ENCODE measurements at regions not wholly inside any gene's neighbourhood (a gene's known extent, or its start where the extent isn't known, plus 50 kb on each side); places are given as distances from the start of the nearest gene placed in this dataset.
"Not testable (repeated sequence)": the region's sequence is repeated elsewhere in the genome, so short reads cannot be mapped to it uniquely, and the experiment has no call there.

DNA sequence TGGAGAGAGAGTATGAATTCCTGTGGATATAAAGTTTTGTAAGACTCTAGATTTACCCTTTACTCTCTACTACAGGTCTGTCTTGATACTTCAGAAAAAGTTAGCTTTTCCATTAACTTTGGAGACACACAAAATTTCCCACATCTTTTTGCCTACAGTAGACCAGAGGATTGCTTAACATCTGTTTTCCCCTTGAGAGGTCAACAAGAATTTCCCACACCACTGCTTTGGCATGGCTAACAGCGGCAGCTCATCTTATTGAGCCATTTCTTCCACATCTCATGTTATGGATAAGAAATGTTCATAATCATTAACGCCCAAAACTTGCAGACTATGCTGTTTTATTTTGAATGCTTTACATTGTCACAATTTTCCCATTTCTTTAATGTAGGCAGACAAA, 273.6 kb upstream of the RGPD4 start:
- Histone ChIP-seq H3K27me3 (ENCODE audit: control insufficient read depth, insufficient read depth, low read length) (no peaks in the 10 kb centered on the region), H3K4me3 (ENCODE audit: low read depth, low read length) (no peak overlapping the region), H3K9me3 (ENCODE audit: control insufficient read depth, insufficient read depth, low read depth, low read length) (peaks cover 31% of the 10 kb centered on the region), H3K27ac (ENCODE audit: low read depth, low read length) (no peak overlapping the region), H3K36me3 (ENCODE audit: control insufficient read depth, insufficient read depth, low read length) (no peaks in the 10 kb centered on the region), H3K4me1 (ENCODE audit: control insufficient read depth, insufficient read depth, low read length) (no peaks in the 10 kb centered on the region), H3K9ac (ENCODE audit: low read length) (no peak overlapping the region)

DNA sequence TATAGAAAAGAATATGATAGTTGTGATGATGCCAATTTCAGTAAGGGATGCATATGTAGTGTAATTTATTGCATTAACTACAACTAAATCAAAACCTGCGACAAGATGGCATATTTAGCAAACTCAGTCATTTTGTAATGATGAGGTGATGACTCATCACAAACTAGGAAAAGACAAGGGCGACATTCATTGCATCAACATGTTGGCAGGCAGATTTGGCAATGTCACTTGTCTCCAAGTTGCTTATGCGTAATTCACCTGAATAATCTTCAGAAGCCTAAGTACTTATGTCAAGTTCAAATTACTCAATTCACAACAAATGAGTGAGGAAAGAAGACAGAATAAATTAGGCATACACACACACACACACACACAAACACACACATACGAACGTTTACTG, 273.2 kb upstream of the RGPD4 start:
- Histone ChIP-seq H3K4me3 (ENCODE audit: low read depth, low read length) (no peak overlapping the region), H3K9ac (ENCODE audit: low read length) (no peak overlapping the region), H3K27ac (ENCODE audit: low read depth, low read length) (no peak overlapping the region), H3K36me3 (ENCODE audit: control insufficient read depth, insufficient read depth, low read length) (no peaks in the 10 kb centered on the region), H3K27me3 (ENCODE audit: control insufficient read depth, insufficient read depth, low read length) (no peaks in the 10 kb centered on the region), H3K4me1 (ENCODE audit: control insufficient read depth, insufficient read depth, low read length) (no peaks in the 10 kb centered on the region), H3K9me3 (ENCODE audit: control insufficient read depth, insufficient read depth, low read depth, low read length) (peaks cover 35% of the 10 kb centered on the region)

DNA sequence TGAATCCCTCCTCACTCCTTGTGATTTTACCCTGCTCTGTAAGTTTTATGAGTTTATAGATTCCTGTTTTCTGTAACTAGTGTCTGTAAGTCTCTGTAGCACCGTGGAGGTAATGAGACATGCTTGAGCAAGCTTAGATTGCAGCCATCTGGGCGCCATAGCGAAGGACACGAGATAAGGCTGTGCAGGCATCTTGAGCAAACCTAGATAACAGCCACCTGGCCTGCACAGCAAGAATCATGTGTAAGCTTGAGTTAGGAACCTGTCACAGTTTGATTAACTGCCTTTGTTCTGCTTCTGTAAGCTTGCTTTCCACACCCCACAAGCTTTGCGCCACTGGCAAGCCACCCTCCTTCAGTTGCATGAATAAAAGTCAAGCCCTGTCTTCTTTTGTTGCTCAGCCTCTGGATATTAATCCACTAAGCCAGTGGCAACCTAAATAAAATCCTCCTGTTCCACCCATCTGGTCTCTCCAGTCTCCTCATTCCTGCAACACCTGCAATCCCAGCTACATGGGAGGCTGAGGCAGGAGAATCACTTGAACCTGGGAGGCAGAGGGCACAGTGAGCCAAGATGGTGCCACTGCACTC, 270.6 kb upstream of the RGPD4 start:
- Histone ChIP-seq H3K4me1 (ENCODE audit: control insufficient read depth, insufficient read depth, low read length) (no peaks in the 10 kb centered on the region), H3K36me3 (ENCODE audit: control insufficient read depth, insufficient read depth, low read length) (no peaks in the 10 kb centered on the region), H3K4me3 (ENCODE audit: low read depth, low read length) (no peak overlapping the region), H3K27me3 (ENCODE audit: control insufficient read depth, insufficient read depth, low read length) (no peaks in the 10 kb centered on the region), H3K27ac (ENCODE audit: low read depth, low read length) (no peak overlapping the region), H3K9ac (ENCODE audit: low read length) (no peak overlapping the region), H3K9me3 (ENCODE audit: control insufficient read depth, insufficient read depth, low read depth, low read length) (peaks cover 47% of the 10 kb centered on the region)

DNA sequence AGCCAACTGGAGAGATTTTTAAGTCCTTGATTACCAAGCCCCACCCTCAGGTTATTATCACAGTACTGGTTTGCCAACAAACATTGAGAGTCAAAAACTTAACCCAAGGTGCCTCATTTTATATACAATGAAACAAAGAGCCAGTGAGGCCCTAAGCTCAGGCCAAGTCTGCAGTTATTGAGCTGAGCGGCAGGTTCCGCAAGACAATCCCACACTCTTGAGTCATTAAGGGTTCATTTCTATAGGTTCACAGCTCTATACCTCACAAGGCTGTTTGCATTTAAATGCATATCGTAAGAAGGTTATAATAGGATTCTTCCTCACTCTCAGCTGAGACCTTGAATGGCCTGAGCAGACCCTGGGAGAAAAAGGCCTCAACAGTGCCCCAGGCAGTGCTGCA, 268.4 kb upstream of the RGPD4 start:
- H3K9ac ChIP-seq (ENCODE audit: low read length), result no peak overlapping the region
- no peak overlapping the region for H3K27ac ChIP-seq (ENCODE audit: low read depth, low read length)

DNA sequence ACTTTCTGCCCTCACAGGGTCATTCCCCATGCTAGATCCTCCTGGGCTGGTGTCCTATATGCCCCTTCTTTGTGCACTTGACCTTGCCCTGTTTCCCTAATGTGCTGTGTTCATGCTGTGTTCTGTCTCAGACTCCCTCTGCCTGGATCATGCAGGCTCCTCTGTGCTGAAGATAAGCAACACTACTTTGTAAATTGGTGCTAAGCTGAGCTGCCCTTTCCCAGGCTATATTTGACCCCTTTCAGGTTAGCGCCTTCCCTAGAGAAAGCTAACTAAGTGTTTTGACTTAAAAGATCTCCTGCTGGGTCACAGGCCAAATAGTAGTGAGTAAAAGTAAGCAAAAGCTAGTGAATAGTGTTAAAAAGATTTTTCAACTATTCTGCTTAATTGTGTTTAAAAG, 257.2 kb upstream of the RGPD4 start:
- no peak overlapping the region for H3K4me3 ChIP-seq (ENCODE audit: low read depth, low read length)
- H3K9me3 ChIP-seq (ENCODE audit: control insufficient read depth, insufficient read depth, low read depth, low read length), result no peaks in the 10 kb centered on the region
- H3K27ac ChIP-seq (ENCODE audit: low read depth, low read length), result no peak overlapping the region
- no peaks in the 10 kb centered on the region for H3K36me3 ChIP-seq (ENCODE audit: control insufficient read depth, insufficient read depth, low read length)
- no peaks in the 10 kb centered on the region for H3K27me3 ChIP-seq (ENCODE audit: control insufficient read depth, insufficient read depth, low read length)
- no peak overlapping the region for H3K9ac ChIP-seq (ENCODE audit: low read length)
- H3K4me1 ChIP-seq (ENCODE audit: control insufficient read depth, insufficient read depth, low read length), result no peaks in the 10 kb centered on the region; the same call in 1 of the 2 replicates

More for the DNA sequence above, 268.4 kb upstream of the RGPD4 start:
- Histone ChIP-seq H3K9me3 (ENCODE audit: control insufficient read depth, insufficient read depth, low read depth, low read length) (peaks cover 47% of the 10 kb centered on the region), H3K4me3 (ENCODE audit: low read depth, low read length) (no peak overlapping the region), H3K4me1 (ENCODE audit: control insufficient read depth, insufficient read depth, low read length) (no peaks in the 10 kb centered on the region), H3K27me3 (ENCODE audit: control insufficient read depth, insufficient read depth, low read length) (no peaks in the 10 kb centered on the region), H3K36me3 (ENCODE audit: control insufficient read depth, insufficient read depth, low read length) (no peaks in the 10 kb centered on the region)

DNA sequence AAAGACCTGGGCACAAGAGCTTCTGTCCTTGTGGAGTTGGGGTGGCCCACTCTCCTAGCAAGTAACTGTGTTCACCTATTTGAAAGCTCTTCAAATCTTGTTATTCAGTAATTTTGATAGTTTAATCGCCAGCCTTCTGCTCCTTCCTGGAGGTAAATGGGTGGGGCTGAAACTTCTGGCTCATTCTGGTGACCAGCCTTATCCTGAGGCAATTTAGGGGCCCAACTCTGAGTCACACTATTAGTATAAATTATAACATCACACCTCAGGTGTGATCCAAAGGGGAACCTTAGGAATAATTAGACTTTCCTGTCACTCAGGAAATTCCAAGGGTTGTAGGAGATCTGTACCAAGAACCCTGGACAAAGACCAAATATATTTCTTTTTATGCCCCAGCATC, 255.8 kb upstream of the RGPD4 start:
- H3K9me3 ChIP-seq (ENCODE audit: control insufficient read depth, insufficient read depth, low read depth, low read length), result no peaks in the 10 kb centered on the region
- H3K4me1 ChIP-seq (ENCODE audit: control insufficient read depth, insufficient read depth, low read length), result no peaks in the 10 kb centered on the region; the same call in 1 of the 2 replicates
- H3K27me3 ChIP-seq (ENCODE audit: control insufficient read depth, insufficient read depth, low read length), result no peaks in the 10 kb centered on the region; the same call in 1 of the 2 replicates
- H3K27ac ChIP-seq (ENCODE audit: low read depth, low read length), result no peak overlapping the region
- H3K9ac ChIP-seq (ENCODE audit: low read length), result no peak overlapping the region
- no peaks in the 10 kb centered on the region for H3K36me3 ChIP-seq (ENCODE audit: control insufficient read depth, insufficient read depth, low read length)
- H3K4me3 ChIP-seq (ENCODE audit: low read depth, low read length), result no peak overlapping the region

DNA sequence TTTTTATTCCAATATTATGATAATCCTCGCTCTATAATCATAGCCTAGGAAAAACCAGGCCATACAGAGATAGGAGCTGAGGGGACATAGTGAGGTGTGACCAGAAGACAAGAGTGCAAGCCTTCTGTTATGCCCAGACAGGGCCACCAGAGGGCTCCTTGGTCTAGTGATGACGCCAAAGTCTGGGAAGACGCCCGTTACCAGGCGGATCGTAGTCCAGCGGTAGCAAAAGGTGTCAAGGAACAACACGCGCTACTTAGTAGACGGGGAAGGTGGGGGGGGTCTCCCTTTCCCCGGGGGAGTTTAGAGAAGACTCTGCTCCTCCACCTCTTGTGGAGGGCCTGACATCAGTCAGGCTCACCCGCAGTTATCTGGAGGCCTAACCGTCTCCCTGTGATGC, 253.8 kb upstream of the RGPD4 start:
- H3K4me3 ChIP-seq (ENCODE audit: low read depth, low read length); H3K36me3 ChIP-seq (ENCODE audit: control insufficient read depth, insufficient read depth, low read length); H3K27me3 ChIP-seq (ENCODE audit: control insufficient read depth, insufficient read depth, low read length); H3K4me1 ChIP-seq (ENCODE audit: control insufficient read depth, insufficient read depth, low read length); H3K9me3 ChIP-seq (ENCODE audit: control insufficient read depth, insufficient read depth, low read depth, low read length); H3K9ac ChIP-seq (ENCODE audit: low read length); H3K27ac ChIP-seq (ENCODE audit: low read depth, low read length): not testable (repeated sequence)

DNA sequence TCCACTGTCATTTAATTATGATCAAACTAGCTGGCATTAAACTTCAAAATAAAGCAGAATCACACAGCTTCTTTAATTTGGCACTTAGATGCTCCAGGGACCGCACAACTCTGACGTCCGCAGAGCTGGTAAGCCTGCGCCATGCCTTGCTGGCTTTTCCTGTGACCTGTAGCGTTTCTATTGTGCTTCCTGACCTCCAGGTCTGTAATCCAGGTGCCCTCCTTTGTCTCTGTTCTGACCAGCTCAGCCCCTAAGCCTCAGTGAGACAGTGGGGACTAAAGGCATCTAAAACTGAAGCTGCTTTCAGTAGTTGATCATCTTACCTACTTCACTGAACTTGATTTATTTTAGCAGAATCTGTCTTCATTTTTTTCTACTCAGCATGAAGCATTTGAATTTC, 249.7 kb upstream of the RGPD4 start:
- Histone ChIP-seq H3K4me3 (ENCODE audit: low read depth, low read length) (no peak overlapping the region), H3K4me1 (ENCODE audit: control insufficient read depth, insufficient read depth, low read length) (no peaks in the 10 kb centered on the region), H3K9me3 (ENCODE audit: control insufficient read depth, insufficient read depth, low read depth, low read length) (no peaks in the 10 kb centered on the region), H3K36me3 (ENCODE audit: control insufficient read depth, insufficient read depth, low read length) (no peaks in the 10 kb centered on the region), H3K27me3 (ENCODE audit: control insufficient read depth, insufficient read depth, low read length) (no peaks in the 10 kb centered on the region; the same call in 1 of the 2 replicates), H3K9ac (ENCODE audit: low read length) (no peak overlapping the region), H3K27ac (ENCODE audit: low read depth, low read length) (no peak overlapping the region)

DNA sequence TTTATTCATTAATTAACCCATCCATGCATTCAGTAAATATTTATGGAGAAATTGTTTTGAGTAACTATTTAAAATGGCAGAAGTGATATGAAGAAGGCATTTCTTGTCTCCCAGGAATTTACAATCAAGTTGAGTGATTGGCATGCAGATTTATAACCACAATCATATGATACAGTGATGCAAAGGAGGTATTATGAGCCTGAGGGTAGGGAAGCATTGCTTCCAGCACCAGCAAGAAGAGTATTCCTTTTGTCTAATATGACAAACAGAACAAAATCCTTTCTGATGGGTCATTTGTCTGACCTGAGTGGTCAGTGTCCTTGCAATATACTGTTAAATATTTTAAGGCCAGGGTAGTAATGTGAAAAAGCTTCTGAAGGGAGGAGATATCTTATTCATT, 244.2 kb upstream of the RGPD4 start:
- Histone ChIP-seq H3K9ac (ENCODE audit: low read length) (no peak overlapping the region), H3K9me3 (ENCODE audit: control insufficient read depth, insufficient read depth, low read depth, low read length) (no peaks in the 10 kb centered on the region), H3K27me3 (ENCODE audit: control insufficient read depth, insufficient read depth, low read length) (no peaks in the 10 kb centered on the region), H3K4me3 (ENCODE audit: low read depth, low read length) (no peak overlapping the region), H3K27ac (ENCODE audit: low read depth, low read length) (no peak overlapping the region), H3K4me1 (ENCODE audit: control insufficient read depth, insufficient read depth, low read length) (no peaks in the 10 kb centered on the region), H3K36me3 (ENCODE audit: control insufficient read depth, insufficient read depth, low read length) (no peaks in the 10 kb centered on the region)

DNA sequence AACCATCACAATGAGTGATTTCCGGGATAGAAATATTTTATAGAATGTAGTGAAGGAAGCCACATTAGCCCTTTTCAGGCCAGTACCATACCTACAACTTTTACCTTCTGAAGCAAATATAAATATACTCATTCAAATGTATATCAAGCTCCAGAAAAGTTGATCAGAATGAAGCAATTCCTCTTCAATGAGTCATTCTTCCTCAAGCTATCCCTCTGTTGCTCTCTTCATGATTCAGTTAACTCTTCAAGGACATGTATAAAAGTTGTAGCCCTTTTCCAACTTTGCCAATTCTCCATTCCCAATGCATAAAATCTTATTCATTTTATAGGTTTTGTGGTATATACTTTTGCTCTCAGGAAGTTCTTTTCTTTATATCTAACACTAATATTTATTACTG, 242.1 kb upstream of the RGPD4 start:
- Histone ChIP-seq H3K4me1 (ENCODE audit: control insufficient read depth, insufficient read depth, low read length) (no peaks in the 10 kb centered on the region), H3K27me3 (ENCODE audit: control insufficient read depth, insufficient read depth, low read length) (no peaks in the 10 kb centered on the region), H3K9me3 (ENCODE audit: control insufficient read depth, insufficient read depth, low read depth, low read length) (no peaks in the 10 kb centered on the region), H3K36me3 (ENCODE audit: control insufficient read depth, insufficient read depth, low read length) (no peaks in the 10 kb centered on the region), H3K27ac (ENCODE audit: low read depth, low read length) (no peak overlapping the region), H3K9ac (ENCODE audit: low read length) (no peak overlapping the region), H3K4me3 (ENCODE audit: low read depth, low read length) (no peak overlapping the region)

DNA sequence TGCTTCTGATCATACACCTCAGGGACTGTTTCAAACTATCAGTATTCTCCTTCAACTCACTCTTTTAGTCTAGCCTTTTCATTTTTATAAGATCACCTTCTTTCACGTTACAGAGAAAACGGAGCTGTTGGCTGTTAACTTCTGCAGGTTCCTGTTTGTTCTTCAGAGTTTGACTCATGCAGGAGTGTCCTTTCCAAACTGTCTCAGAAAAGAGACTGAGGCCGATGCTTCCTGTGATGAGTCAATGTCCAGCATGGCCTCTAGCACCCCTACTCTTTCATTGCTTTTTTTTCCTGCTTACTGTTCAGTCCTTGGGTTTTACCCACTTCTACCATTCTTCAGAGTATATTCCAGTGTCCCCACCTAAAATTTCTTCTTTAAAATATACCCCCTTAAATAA, 240.8 kb upstream of the RGPD4 start:
- Histone ChIP-seq H3K4me1 (ENCODE audit: control insufficient read depth, insufficient read depth, low read length) (no peaks in the 10 kb centered on the region), H3K9me3 (ENCODE audit: control insufficient read depth, insufficient read depth, low read depth, low read length) (no peaks in the 10 kb centered on the region), H3K27ac (ENCODE audit: low read depth, low read length) (no peak overlapping the region), H3K4me3 (ENCODE audit: low read depth, low read length) (no peak overlapping the region), H3K27me3 (ENCODE audit: control insufficient read depth, insufficient read depth, low read length) (no peaks in the 10 kb centered on the region), H3K36me3 (ENCODE audit: control insufficient read depth, insufficient read depth, low read length) (no peaks in the 10 kb centered on the region), H3K9ac (ENCODE audit: low read length) (no peak overlapping the region)

DNA sequence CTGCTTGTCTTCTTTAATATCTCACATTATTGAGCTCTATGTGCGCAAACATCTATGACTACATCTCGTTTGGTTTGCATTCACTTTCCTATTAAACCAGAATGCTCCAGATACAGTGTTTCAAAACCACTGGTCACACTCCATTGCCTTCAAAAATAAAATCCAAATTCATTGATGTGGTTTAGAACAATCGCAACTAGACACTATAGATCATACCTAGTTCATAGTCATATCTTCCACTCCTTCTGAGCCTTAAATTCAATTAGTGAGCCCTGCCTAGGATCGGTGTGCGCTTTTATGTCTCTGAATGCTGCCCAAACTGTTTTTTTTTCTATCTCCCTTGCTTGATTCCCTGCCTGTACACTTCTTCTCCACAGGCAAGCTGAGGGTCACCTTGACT, 238.5 kb upstream of the RGPD4 start:
- no peaks in the 10 kb centered on the region for H3K36me3 ChIP-seq (ENCODE audit: control insufficient read depth, insufficient read depth, low read length)
- H3K27ac ChIP-seq (ENCODE audit: low read depth, low read length), result no peak overlapping the region
- H3K4me3 ChIP-seq (ENCODE audit: low read depth, low read length), result no peak overlapping the region
- H3K27me3 ChIP-seq (ENCODE audit: control insufficient read depth, insufficient read depth, low read length), result no peaks in the 10 kb centered on the region
- no peaks in the 10 kb centered on the region for H3K4me1 ChIP-seq (ENCODE audit: control insufficient read depth, insufficient read depth, low read length)
- H3K9me3 ChIP-seq (ENCODE audit: control insufficient read depth, insufficient read depth, low read depth, low read length), result no peaks in the 10 kb centered on the region
- no peak overlapping the region for H3K9ac ChIP-seq (ENCODE audit: low read length)
